HG03108 (cell line): ENCODE measurements at regions not wholly inside any gene's neighbourhood (a gene's known extent, or its start where the extent isn't known, plus 50 kb on each side); places are given as distances from the start of the nearest gene placed in this dataset.

Experiments used
- ATAC-seq: cut with Tn5 transposase; IDR thresholded peaks from one replicate; pipeline ENCODE4 v1.9.1; 2021; ENCODE audit warnings: moderate library complexity; ENCODE audit not compliant: unreplicated experiment

GRCh38 chr15:38692789-38693062 is 128.1 kb upstream of the RASGRP1 start:
- no peak for ATAC-seq

GRCh38 chr15:38695249-38696108 is 130.9 kb upstream of the RASGRP1 start:
- ATAC-seq: no peak

GRCh38 chr15:38696109-38696727 is 131.6 kb upstream of the RASGRP1 start:
- ATAC-seq: peak; percentile 45

GRCh38 chr15:38696790-38697495 is 132.3 kb upstream of the RASGRP1 start:
- no peak for ATAC-seq

GRCh38 chr15:38698254-38698653 is 133.6 kb upstream of the RASGRP1 start:
- no peak for ATAC-seq

- ATAC-seq: no peak
These were observed 135.1 kb upstream of the RASGRP1 start for GRCh38 chr15:38699633-38700230.

GRCh38 chr15:38701149-38701548 is 136.5 kb upstream of the RASGRP1 start:
- no peak for ATAC-seq

- ATAC-seq: no peak
These were observed 137.7 kb upstream of the RASGRP1 start for GRCh38 chr15:38702178-38702912.

GRCh38 chr15:38705436-38706219 is 141.0 kb upstream of the RASGRP1 start:
- ATAC-seq: no peak

GRCh38 chr15:38706956-38707355 is 142.3 kb upstream of the RASGRP1 start:
- no peak for ATAC-seq

- peak; percentile 63 for ATAC-seq
These were observed 143.4 kb upstream of the RASGRP1 start for GRCh38 chr15:38707802-38708671.

GRCh38 chr15:38708672-38709180 is 144.1 kb upstream of the RASGRP1 start:
- ATAC-seq: no peak

GRCh38 chr15:38709196-38709595 is 144.6 kb upstream of the RASGRP1 start:
- ATAC-seq: no peak

GRCh38 chr15:38714309-38715072 is 149.9 kb upstream of the RASGRP1 start:
- ATAC-seq: no peak

- no peak for ATAC-seq
These were observed 156.4 kb upstream of the RASGRP1 start for GRCh38 chr15:38720893-38721567.

GRCh38 chr15:38721568-38721945 is 156.9 kb upstream of the RASGRP1 start:
- no peak for ATAC-seq

GRCh38 chr15:38722236-38722635 is 157.6 kb upstream of the RASGRP1 start:
- no peak for ATAC-seq

- no peak for ATAC-seq
These were observed 160.2 kb upstream of the RASGRP1 start for GRCh38 chr15:38724827-38725226.
